ENCODE measurements at regions not wholly inside any gene's neighbourhood (a gene's known extent, or its start where the extent isn't known, plus 50 kb on each side); places are given as distances from the start of the nearest gene placed in this dataset.

DNA sequence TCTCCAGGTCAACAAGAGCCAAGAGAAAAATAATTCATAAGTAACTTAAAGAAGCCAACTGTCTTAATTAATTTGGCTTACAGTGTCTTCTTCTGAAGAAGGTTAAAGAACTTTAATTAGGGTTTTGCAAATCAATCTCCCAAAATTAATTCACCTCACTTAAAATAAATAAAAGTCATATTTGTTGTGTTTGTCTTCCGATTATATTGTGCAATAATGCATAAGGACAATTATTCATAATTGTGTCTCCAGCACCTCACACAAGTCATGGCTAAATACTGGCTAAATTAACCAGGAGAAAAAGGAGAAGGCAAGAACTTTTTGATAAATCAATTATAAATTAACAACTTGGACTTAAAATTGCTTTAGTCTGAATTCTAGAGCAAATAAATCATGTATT, 899.0 kb upstream of the NR2F2 start:
- DNase-seq = no peak

GRCh38 chr15:95432878-95433405, 897.6 kb upstream of the NR2F2 start:
- no peak for DNase-seq

DNA sequence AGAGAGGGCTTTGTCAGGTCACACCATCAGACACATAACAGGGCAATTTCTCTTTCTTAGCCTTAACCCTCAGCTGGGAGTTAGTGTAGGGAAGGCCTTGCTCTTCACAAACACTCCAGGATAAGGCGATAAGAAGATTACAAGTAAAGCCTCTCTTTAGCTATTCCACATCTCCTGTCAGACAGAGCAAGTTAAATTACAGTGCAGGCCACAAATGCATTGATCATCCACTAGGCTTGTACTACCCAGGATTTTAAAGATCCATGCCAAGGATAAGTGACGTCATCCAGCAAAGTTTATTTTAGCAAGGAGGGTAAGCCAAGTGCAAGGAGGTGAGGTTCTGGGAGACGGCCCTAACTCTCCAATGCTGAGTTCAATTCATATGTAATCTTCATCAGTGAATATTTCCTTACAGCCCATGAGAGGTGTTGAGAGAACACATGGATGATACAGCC, 890.6 kb upstream of the NR2F2 start:
- no peak for DNase-seq

DNA sequence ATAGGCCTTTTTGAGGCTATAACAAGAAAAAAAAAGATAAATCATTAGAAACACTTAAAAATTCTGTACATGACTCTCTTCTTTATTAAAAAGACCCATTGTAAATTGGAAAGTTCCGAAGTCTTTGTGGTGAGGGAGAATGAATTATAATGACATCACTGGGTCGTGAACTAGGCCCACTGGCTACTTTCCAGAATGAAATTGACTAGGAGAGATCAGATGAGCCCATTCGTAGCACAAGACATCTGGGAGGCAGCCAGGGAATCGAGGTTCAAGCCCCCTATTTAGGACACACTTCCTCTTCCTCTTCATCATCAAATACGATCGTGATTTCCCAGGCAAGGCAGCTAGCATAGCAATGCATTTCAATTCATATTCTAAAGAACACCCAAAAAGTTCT, 889.8 kb upstream of the NR2F2 start:
- no peak for DNase-seq

DNA sequence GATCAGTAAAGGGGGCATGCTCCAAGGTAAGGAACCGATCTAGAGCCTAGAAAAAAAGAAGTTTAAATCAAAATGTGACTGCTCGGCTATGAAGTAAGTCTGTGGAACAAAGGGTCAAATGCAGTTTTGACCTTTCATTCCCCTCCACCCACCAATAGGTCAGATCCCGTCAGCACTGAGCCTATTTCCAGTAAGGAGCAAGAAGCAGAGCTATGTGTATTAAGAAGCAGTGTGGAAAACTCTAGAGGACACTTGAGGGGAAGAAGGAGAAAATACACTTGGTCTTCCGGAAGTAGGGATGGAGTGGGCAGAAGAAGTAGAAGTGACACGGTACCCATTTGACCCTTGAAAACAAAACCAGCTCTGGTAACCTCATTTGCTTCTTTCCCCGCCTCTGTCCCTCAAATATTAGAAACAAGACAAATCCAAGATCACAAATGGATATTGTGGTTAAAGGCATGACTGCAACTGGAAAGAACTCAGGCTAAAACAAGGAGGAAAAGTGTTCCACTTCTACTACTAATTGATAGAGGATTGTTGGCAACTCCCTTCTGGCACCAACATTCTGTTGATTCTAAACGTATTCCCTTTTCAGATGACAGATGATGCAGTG, 888.3 kb upstream of the NR2F2 start:
- no peak for DNase-seq

DNA sequence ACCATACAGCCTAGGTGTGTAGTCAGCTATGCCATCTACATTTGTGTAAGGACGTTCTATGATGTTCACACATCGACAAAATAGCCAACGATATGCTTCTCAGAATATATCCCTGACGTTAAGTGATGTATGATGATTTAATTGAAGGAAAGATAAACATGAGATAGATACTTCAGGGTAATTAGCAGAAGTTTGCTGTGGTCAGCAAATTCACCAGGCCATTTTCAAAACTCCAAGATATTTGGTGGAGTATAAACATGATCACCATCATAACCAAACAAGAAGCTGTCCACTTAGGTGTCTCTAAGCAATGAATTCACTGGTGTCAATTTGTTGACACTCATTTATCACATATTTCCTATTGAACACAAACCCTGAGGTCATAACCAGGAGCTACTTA, 885.6 kb upstream of the NR2F2 start:
- DNase-seq = no peak

- no peak for DNase-seq
Measured at GRCh38 chr15:95446854-95447253, 883.6 kb upstream of the NR2F2 start.

- no peak for DNase-seq
Measured at GRCh38 chr15:95447486-95447885, 883.0 kb upstream of the NR2F2 start.

DNA sequence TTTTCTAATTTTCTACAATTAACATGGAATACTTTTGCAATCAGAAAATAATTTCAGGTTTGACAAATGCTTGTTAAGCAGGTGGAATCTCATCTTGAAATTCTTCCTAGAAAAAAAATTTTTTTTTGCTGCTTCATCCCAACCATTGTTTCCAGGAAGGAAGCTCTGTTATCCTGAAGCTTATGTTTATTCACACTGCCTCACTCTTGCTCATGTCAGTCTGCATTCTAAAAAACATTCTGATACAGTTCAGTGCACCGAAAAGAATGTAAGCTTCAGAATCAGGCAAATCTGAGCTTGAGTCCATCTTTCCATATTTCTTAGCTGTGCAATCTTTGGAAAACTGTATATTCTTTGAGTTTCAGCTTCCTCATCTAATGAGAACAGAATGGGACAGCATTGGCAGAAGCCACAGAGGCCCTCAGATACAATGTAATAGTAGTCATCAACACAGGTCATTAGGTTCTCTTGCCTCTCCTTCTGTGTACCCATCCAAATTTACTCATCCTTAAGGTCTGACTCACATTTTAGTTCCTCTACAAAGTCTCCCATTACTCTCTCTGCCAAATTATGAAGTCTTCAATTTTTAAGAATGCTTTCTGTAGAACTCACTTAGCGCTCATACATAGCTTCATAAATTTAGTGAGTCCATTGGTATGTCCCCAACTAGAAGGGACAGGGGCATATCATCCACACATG, 881.8 kb upstream of the NR2F2 start:
- no peak for DNase-seq

- no peak for DNase-seq
Measured at GRCh38 chr15:95449230-95449628, 881.3 kb upstream of the NR2F2 start.

DNA sequence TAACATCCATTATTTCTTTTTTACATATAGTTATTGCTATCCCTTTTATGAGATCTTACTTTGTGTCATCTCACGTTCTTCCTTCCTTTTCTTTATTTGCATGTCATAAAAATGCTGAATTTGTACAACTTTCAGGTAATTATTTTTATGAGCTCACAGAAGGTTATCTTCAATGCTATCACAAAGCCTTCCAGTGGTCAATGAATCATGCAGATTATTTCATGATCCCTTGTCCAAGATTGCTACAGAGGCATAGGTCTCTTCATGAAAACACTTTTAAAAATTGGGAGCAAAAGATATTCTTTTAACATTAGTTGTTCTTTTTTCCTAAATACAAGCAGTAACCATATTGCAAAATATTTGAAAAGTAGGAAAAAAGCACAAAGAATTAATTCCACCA, 880.1 kb upstream of the NR2F2 start:
- DNase-seq = no peak

DNA sequence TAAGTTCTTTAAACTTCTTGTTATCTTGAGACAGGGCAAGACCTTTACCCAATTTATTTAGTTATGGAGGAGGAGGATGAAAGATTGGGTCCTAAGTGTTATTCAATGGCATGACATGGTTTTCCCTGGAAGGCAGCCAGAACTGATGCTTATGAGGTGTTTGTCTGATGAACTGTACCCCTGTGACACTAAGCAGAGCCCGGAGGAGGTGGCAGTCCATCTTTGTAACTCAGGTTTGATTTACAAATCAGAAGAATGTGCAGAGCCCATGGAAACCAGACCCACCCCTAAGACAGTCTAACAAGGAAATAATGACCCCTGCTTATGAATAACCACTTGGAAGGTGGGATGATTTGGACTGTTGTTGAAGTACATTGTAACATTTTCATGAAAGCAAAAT, 878.6 kb upstream of the NR2F2 start:
- no peak for DNase-seq

- DNase-seq = no peak
Measured at GRCh38 chr15:95454403-95455262, 875.9 kb upstream of the NR2F2 start.

- DNase-seq = no peak
Measured at GRCh38 chr15:95457520-95457919, 873.0 kb upstream of the NR2F2 start.

DNA sequence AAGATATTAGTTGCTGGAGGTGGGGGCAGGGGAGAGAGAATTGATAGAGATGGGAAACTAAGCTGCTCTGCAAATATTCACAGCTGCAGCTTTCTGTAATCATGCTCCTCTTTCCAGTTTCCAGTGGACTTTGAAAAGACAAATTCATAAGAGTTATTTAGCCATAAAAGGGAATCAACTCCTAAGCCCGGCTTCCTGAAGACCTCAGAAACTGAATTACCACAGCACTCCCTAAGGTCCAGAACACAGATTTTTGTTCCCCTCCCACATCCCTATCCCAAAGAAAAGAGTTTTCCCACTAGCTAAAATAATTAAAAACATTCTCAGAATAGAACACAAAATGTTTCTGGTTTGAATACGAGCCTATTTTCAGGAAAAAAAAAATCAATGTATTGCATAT, 871.8 kb upstream of the NR2F2 start:
- DNase-seq = no peak

GRCh38 chr15:95459273-95459672, 871.2 kb upstream of the NR2F2 start:
- DNase-seq = no peak

GRCh38 chr15:95464509-95464908, 866.0 kb upstream of the NR2F2 start:
- no peak for DNase-seq

GRCh38 chr15:95468820-95469219, 861.7 kb upstream of the NR2F2 start:
- DNase-seq = no peak

DNA sequence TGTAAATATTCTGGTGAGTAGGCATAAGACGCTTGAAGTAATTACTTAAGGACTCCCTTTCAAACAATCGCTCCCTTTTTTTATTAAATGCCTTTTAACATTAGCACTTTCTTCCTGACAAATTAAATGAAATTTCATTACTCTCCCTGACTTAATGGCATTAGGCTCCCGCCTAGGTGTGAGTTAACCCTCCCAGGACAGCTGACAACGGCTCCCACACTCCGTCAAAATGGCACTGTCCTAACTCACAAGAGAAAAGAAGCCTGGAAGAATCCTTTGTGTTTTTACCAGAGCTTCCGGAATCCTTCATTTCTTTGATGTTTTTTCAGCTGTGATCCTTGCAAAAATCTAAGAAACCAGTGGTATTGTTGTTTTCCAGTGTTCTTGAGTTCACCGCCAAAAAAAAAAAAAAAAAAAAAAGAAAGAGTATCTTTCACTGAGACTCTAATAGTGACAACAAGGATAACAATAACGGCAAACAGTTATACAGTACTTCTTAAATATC, 861.0 kb upstream of the NR2F2 start:
- DNase-seq = no peak

DNA sequence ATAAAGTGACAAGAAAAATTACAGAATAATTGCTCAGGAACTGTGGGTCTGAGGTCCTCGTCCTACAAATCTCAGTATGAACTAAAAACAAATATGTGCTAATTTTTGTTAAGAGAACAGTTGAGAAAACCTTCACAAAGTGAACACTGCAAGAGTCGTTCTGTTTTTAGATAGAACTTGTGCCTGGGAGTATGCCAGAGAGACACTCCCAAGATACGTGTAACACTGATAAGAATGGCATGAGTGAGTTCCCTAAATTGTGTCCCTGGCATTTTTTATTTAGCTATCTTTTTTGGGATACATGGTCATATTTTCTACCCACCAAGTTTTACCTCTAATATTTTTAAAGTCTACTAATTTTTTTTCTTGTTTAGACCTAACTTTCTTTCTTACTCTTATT, 860.0 kb upstream of the NR2F2 start:
- no peak for DNase-seq

DNA sequence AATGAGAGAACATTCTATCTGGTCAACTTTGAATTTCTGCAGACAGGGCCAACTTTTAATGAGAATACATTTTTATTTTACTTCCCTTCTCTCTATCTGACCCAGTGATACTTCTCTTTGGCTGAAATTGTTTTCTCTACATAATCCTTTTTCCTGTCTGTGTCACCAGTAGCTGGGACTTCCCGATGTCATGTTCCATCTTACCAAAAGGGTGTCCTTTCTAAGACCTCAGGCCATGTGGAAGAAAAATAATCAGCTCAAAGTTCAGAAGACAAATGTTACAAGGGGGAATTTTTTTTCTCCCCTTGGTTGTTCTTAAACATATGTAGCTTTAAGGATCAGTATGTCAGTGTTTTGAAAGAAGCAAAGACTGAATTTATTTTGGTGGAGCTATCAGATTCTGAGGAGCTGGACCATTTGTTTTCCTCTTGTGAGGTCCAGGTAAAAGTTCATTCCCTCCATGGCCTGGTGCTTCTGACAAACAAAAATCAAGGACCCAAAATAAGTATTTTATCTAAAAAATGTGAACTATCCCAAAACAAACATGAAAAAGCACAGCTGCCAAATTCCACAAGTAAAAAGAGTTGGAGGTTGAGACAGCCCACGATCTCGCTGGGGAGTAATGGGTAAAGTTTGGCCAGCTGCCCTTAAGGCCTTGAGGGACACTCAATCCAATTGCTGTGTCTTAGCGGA, 859.4 kb upstream of the NR2F2 start:
- no peak for DNase-seq

DNA sequence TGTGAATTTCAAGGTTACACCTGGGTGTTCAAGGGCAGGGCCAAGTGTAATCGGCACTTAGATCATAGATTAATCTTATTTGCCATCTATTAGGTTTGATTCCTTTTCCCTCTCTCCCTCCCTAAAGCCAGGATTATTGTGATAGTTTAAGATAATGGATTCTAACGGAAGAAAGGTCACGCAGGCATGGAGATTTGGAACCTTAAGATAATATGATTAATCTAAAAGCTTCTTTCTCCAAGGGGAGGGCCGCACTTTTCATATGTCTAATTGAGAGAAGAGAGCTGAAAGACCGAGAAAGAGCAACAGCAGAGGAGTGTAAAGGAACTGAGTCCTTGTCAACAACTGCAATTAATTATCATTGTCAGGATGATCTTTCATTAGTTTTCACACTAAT, 858.8 kb upstream of the NR2F2 start:
- no peak for DNase-seq

DNA sequence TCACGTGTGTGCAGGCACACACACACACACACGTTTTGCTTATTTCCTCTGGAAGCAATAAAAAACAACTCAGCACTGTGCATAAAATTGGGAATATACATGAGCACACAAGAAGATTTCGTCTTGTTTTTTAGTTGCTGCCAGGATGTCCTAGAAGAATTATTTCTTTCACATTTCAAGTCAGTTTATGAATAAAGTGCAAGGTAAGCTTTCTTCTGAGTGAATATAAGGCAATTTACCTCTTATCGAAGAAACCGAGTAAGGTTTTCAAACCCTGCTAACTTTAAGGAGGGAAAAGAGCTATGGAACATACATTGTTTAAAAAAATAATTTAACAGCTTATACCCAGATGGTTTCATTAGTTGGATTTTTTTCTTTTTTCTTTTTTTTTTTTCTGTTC, 855.4 kb upstream of the NR2F2 start:
- DNase-seq = no peak
